ENCODE measurements at regions not wholly inside any gene's neighbourhood (a gene's known extent, or its start where the extent isn't known, plus 50 kb on each side); places are given as distances from the start of the nearest gene placed in this dataset.

DNA sequence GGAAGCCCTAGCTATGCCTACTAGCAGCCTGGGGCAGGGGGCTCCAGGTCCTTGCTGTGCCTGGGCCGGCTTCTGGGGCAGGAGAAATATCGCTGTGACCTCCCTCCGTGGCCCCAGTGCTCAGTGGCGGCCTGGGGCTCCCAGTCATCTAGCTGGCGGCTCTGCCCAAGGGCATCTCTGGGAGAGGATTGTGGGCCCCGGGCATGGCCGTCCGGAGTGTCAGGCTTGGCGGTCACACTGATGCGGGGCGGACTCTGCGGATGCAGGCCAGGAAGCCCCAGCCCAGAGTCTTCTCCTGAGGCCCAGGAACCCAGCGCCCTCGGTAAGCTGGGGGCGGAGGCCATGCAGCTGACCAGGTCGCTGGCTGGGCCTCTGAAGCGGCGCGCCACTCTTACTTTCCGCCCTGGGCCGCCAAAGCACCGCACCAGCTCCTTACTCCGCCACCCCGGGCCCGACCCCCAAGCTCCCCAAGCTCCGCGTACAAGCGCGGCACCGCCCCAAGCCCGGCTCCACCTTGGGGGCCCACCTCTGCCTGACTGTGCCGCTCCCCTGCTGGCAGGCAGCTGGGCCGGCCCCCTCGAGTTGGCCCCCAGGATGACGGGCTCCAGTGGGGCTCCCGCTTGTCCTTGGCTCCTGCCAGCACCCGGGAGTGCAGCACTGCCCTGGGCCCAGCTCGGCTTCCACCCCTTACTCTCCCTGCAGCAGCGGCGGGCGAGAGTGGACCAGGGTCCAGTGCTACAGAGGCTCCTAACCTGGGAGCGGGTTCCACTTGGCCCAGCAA is 720.0 kb downstream of the PCDH18 start:
- no peaks in the 10 kb centered on the region for H3K27me3 ChIP-seq (ENCODE audit: control insufficient read depth in 3 of 3, insufficient read depth in 3 of 3, low read length in 3 of 3)
- no peaks in the 10 kb centered on the region for H3K4me1 ChIP-seq (ENCODE audit: control insufficient read depth in 3 of 3, insufficient read depth in 3 of 3, low read length in 3 of 3)
- H3K9me3 ChIP-seq (ENCODE audit: control insufficient read depth in 3 of 3, low read length in 3 of 3) = no peaks in the 10 kb centered on the region
- H3K9ac ChIP-seq (ENCODE audit: low read depth in 1 of 3, low read length in 3 of 3) = no peak overlapping the region
- no peaks in the 10 kb centered on the region for H3K36me3 ChIP-seq (ENCODE audit: control insufficient read depth in 3 of 3, insufficient read depth in 3 of 3, low read length in 3 of 3)
- H3K27ac ChIP-seq (ENCODE audit: low read depth, low read length) = no peak overlapping the region
- no peak overlapping the region for H3K4me3 ChIP-seq (ENCODE audit: low read length in 3 of 3)

DNA sequence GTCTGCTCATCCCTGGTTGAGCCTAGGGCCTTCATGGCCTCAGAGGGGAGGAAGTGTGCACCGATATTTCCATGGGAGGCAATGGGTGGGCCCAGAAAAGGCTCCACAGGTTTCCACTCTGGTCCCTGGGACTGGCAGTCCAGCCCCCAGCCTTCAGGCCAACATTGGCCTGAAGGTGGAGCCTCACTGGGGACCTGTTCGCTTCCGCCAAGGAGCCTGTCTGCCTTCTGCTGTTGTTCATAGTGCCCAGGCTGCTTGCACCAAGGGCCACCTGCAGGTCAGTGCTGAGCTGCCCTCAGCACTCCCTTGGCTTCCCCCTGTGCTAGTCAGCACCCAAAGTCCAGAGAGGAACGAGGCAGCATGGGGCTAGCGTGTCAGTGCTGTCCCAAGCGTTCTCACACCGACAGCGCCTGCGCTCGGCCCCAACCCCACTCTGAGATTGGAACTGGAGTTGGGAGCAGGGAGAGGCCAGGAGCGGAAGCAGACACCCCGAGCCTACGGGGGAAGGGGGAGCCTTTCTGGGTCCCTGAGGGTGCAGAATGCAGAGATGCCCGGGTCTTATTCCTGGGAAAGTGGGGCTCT is 720.7 kb downstream of the PCDH18 start:
- Histone ChIP-seq H3K9ac (ENCODE audit: low read depth in 1 of 3, low read length in 3 of 3) (no peak overlapping the region), H3K4me3 (ENCODE audit: low read length in 3 of 3) (no peak overlapping the region), H3K27ac (ENCODE audit: low read depth, low read length) (no peak overlapping the region), H3K4me1 (ENCODE audit: control insufficient read depth in 3 of 3, insufficient read depth in 3 of 3, low read length in 3 of 3) (no peaks in the 10 kb centered on the region), H3K9me3 (ENCODE audit: control insufficient read depth in 3 of 3, low read length in 3 of 3) (no peaks in the 10 kb centered on the region), H3K36me3 (ENCODE audit: control insufficient read depth in 3 of 3, insufficient read depth in 3 of 3, low read length in 3 of 3) (no peaks in the 10 kb centered on the region), H3K27me3 (ENCODE audit: control insufficient read depth in 3 of 3, insufficient read depth in 3 of 3, low read length in 3 of 3) (no peaks in the 10 kb centered on the region)

DNA sequence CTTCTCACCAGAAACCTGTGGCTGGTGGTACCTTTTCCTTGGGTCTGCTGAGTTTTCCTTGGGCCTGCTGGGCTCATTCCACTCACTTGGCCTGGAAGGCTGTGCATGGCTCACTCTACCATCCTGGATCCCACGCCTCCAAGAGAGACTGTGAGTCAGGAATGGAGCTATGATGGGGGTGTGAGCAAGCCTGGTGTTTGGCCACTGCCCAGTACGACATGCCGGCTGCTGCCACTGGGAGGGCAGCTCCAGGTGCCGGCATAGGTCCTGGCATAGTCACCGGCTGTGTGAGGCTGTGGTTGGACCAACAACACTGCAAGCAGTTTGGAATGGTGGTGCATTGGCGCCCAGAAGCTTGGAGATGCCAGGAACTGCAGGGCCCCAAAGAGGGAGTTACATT is 721.7 kb downstream of the PCDH18 start:
- no peak overlapping the region for H3K4me3 ChIP-seq (ENCODE audit: low read length in 3 of 3)
- no peaks in the 10 kb centered on the region for H3K27me3 ChIP-seq (ENCODE audit: control insufficient read depth in 3 of 3, insufficient read depth in 3 of 3, low read length in 3 of 3)
- no peak overlapping the region for H3K9ac ChIP-seq (ENCODE audit: low read depth in 1 of 3, low read length in 3 of 3)
- no peak overlapping the region for H3K27ac ChIP-seq (ENCODE audit: low read depth, low read length)
- H3K36me3 ChIP-seq (ENCODE audit: control insufficient read depth in 3 of 3, insufficient read depth in 3 of 3, low read length in 3 of 3) = no peaks in the 10 kb centered on the region
- no peaks in the 10 kb centered on the region for H3K4me1 ChIP-seq (ENCODE audit: control insufficient read depth in 3 of 3, insufficient read depth in 3 of 3, low read length in 3 of 3)
- no peaks in the 10 kb centered on the region for H3K9me3 ChIP-seq (ENCODE audit: control insufficient read depth in 3 of 3, low read length in 3 of 3)

DNA sequence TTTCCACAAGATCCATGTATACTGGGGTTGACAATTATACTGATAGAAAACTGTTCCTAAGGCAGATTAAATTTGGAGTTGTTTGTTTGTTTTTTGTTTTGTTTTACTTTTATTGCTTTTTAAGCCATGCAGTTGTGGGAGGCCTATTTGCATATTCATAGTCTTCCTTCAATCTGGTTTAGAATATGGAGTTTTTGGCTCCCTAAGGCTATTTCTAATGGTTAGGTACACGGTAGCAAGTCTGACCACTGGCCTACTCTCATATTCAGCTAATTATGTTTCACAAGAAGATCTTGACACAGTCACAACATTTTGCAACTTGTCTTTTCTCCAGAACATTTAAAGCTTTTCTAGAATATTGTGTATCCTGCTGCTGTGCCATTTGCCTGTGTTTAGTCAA is 725.5 kb downstream of the PCDH18 start:
- H3K27ac ChIP-seq (ENCODE audit: low read depth, low read length) = no peak overlapping the region
- H3K9me3 ChIP-seq (ENCODE audit: control insufficient read depth in 3 of 3, low read length in 3 of 3) = no peaks in the 10 kb centered on the region
- no peak overlapping the region for H3K4me3 ChIP-seq (ENCODE audit: low read length in 3 of 3)
- H3K27me3 ChIP-seq (ENCODE audit: control insufficient read depth in 3 of 3, insufficient read depth in 3 of 3, low read length in 3 of 3) = no peaks in the 10 kb centered on the region
- no peaks in the 10 kb centered on the region for H3K4me1 ChIP-seq (ENCODE audit: control insufficient read depth in 3 of 3, insufficient read depth in 3 of 3, low read length in 3 of 3)
- no peak overlapping the region for H3K9ac ChIP-seq (ENCODE audit: low read depth in 1 of 3, low read length in 3 of 3)
- H3K36me3 ChIP-seq (ENCODE audit: control insufficient read depth in 3 of 3, insufficient read depth in 3 of 3, low read length in 3 of 3) = no peaks in the 10 kb centered on the region

DNA sequence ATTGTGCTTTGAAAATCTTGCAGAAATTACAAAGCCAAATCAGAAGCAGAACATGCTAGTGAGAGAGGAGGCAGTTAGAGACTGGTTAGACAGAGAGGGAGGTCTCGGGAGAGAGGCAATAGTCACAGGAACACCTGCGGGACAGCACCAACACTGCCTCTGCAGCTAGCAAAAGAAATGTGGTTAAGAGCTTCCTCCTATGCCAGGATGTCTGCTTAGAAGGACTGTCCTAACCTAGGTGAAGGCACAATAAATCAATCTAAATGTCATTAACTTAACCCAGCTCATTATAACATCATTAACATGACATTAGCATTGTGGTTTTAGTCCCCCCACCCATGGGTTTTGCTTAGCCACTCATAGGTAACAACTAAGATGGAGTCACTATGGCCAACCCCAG is 726.7 kb downstream of the PCDH18 start:
- no peaks in the 10 kb centered on the region for H3K27me3 ChIP-seq (ENCODE audit: control insufficient read depth in 3 of 3, insufficient read depth in 3 of 3, low read length in 3 of 3)
- no peaks in the 10 kb centered on the region for H3K4me1 ChIP-seq (ENCODE audit: control insufficient read depth in 3 of 3, insufficient read depth in 3 of 3, low read length in 3 of 3)
- H3K36me3 ChIP-seq (ENCODE audit: control insufficient read depth in 3 of 3, insufficient read depth in 3 of 3, low read length in 3 of 3) = no peaks in the 10 kb centered on the region
- H3K9me3 ChIP-seq (ENCODE audit: control insufficient read depth in 3 of 3, low read length in 3 of 3) = no peaks in the 10 kb centered on the region
- H3K27ac ChIP-seq (ENCODE audit: low read depth, low read length) = no peak overlapping the region
- no peak overlapping the region for H3K4me3 ChIP-seq (ENCODE audit: low read length in 3 of 3)
- H3K9ac ChIP-seq (ENCODE audit: low read depth in 1 of 3, low read length in 3 of 3) = no peak overlapping the region

DNA sequence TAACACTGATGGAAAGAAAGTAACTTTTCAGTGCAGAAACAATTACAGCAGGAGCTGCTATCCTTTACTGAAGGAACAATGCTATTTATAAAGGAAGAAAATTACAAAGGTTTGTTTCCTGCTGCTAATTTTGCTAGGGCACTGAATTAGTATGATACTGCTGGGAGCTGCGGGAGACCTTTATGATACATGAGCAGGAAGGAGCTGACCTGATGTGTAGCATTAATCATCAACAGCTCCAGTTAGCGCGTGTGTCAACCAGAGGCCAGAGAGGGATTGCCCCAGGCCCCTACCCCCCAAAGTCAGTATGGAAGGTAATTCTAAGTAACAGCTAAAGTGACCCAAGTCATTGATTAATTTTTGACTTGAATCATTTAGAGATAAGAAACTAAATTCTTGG is 728.9 kb downstream of the PCDH18 start:
- no peaks in the 10 kb centered on the region for H3K27me3 ChIP-seq (ENCODE audit: control insufficient read depth in 3 of 3, insufficient read depth in 3 of 3, low read length in 3 of 3)
- no peaks in the 10 kb centered on the region for H3K36me3 ChIP-seq (ENCODE audit: control insufficient read depth in 3 of 3, insufficient read depth in 3 of 3, low read length in 3 of 3)
- H3K4me3 ChIP-seq (ENCODE audit: low read length in 3 of 3) = no peak overlapping the region
- no peak overlapping the region for H3K9ac ChIP-seq (ENCODE audit: low read depth in 1 of 3, low read length in 3 of 3)
- H3K4me1 ChIP-seq (ENCODE audit: control insufficient read depth in 3 of 3, insufficient read depth in 3 of 3, low read length in 3 of 3) = no peaks in the 10 kb centered on the region
- H3K9me3 ChIP-seq (ENCODE audit: control insufficient read depth in 3 of 3, low read length in 3 of 3) = no peaks in the 10 kb centered on the region
- no peak overlapping the region for H3K27ac ChIP-seq (ENCODE audit: low read depth, low read length)

DNA sequence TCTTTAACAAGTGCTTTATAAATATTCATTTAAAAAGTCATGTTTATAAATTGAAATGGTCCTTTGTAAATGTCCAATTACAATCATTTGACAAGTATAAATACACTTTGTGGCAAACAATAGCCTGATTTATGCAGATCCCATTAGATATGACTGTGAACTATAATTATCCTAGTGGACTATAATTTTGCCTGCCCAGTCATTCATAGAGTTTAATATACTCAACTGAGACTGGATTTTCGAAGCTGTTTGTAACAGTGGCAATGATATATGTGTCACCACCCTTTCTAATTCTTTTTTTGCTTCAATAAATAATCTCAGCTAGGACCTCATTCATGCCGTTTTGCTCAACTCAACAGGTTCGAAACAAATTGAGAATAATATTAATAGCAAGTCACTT is 732.0 kb downstream of the PCDH18 start:
- Histone ChIP-seq H3K27ac (ENCODE audit: low read depth, low read length) (no peak overlapping the region), H3K36me3 (ENCODE audit: control insufficient read depth in 3 of 3, insufficient read depth in 3 of 3, low read length in 3 of 3) (no peaks in the 10 kb centered on the region), H3K9ac (ENCODE audit: low read depth in 1 of 3, low read length in 3 of 3) (no peak overlapping the region), H3K9me3 (ENCODE audit: control insufficient read depth in 3 of 3, low read length in 3 of 3) (no peaks in the 10 kb centered on the region), H3K4me3 (ENCODE audit: low read length in 3 of 3) (no peak overlapping the region), H3K4me1 (ENCODE audit: control insufficient read depth in 3 of 3, insufficient read depth in 3 of 3, low read length in 3 of 3) (no peaks in the 10 kb centered on the region), H3K27me3 (ENCODE audit: control insufficient read depth in 3 of 3, insufficient read depth in 3 of 3, low read length in 3 of 3) (no peaks in the 10 kb centered on the region)

DNA sequence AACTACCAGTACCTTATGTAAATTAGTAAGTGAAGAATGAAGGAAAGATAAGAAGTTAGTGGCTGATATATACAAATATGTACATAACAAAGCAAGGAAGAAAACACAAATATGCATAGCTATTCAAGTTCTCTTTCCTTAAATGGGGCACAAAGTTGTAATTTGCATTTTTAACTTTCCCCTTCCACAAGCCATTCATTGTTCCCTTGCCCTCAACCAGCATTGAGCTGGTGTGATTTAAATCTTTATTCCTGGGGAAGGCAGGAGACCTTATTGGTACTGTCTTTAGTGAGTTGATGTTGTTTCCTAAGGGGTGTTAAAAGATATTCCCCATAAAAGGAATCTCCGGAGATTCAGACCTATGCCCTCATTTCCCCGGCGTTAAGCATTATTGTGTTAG is 735.3 kb downstream of the PCDH18 start:
- Histone ChIP-seq H3K9ac (ENCODE audit: low read depth in 1 of 3, low read length in 3 of 3) (no peak overlapping the region), H3K27ac (ENCODE audit: low read depth, low read length) (no peak overlapping the region), H3K4me1 (ENCODE audit: control insufficient read depth in 3 of 3, insufficient read depth in 3 of 3, low read length in 3 of 3) (no peaks in the 10 kb centered on the region), H3K4me3 (ENCODE audit: low read length in 3 of 3) (no peak overlapping the region), H3K27me3 (ENCODE audit: control insufficient read depth in 3 of 3, insufficient read depth in 3 of 3, low read length in 3 of 3) (no peaks in the 10 kb centered on the region), H3K36me3 (ENCODE audit: control insufficient read depth in 3 of 3, insufficient read depth in 3 of 3, low read length in 3 of 3) (no peaks in the 10 kb centered on the region), H3K9me3 (ENCODE audit: control insufficient read depth in 3 of 3, low read length in 3 of 3) (no peaks in the 10 kb centered on the region)

DNA sequence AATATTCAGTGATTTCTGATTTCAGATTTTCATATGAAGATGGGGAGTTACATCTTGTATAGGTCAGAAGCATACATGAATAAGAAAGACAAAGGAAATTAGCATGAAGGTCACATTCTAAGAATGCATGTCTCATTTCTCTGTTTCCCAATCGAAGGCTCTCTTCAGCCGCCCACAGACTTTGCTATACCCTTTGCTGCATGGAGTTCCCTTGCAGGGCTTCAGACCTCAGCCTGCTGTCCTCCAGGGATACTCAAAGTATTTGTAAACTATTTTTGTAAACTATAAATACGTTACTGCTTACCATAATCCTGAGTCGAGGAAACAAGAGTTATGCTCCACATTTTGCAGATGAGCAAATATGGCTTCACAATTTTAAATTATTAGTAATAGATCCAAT is 738.4 kb downstream of the PCDH18 start:
- Histone ChIP-seq H3K36me3 (ENCODE audit: control insufficient read depth in 3 of 3, insufficient read depth in 3 of 3, low read length in 3 of 3) (no peaks in the 10 kb centered on the region), H3K27me3 (ENCODE audit: control insufficient read depth in 3 of 3, insufficient read depth in 3 of 3, low read length in 3 of 3) (no peaks in the 10 kb centered on the region), H3K9me3 (ENCODE audit: control insufficient read depth in 3 of 3, low read length in 3 of 3) (no peaks in the 10 kb centered on the region), H3K4me3 (ENCODE audit: low read length in 3 of 3) (no peak overlapping the region), H3K9ac (ENCODE audit: low read depth in 1 of 3, low read length in 3 of 3) (no peak overlapping the region), H3K27ac (ENCODE audit: low read depth, low read length) (no peak overlapping the region), H3K4me1 (ENCODE audit: control insufficient read depth in 3 of 3, insufficient read depth in 3 of 3, low read length in 3 of 3) (no peaks in the 10 kb centered on the region)

DNA sequence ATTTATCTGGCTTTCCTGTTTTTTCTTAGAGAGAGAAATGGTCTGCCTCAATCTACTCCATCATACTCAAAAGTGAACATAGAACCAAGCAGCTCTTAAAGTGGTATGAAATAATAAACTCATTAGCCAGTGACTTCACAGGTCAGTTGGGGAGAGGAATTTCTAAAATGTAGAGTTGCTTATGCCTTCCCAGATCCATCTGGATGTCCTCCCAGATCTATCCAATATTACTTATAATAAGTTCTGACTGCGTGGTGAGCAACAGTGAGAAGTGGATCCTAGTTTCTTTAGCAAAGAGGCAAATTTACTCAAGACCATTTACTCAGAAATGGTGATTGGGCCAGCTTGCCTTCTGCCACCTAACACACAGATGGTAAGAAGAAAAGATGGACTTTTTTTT is 748.0 kb downstream of the PCDH18 start:
- Histone ChIP-seq H3K27ac (ENCODE audit: low read depth, low read length) (no peak overlapping the region), H3K9me3 (ENCODE audit: control insufficient read depth in 3 of 3, low read length in 3 of 3) (no peaks in the 10 kb centered on the region), H3K4me1 (ENCODE audit: control insufficient read depth in 3 of 3, insufficient read depth in 3 of 3, low read length in 3 of 3) (no peaks in the 10 kb centered on the region), H3K4me3 (ENCODE audit: low read length in 3 of 3) (no peak overlapping the region), H3K36me3 (ENCODE audit: control insufficient read depth in 3 of 3, insufficient read depth in 3 of 3, low read length in 3 of 3) (no peaks in the 10 kb centered on the region), H3K9ac (ENCODE audit: low read depth in 1 of 3, low read length in 3 of 3) (no peak overlapping the region), H3K27me3 (ENCODE audit: control insufficient read depth in 3 of 3, insufficient read depth in 3 of 3, low read length in 3 of 3) (no peaks in the 10 kb centered on the region)
